C4-2B (cell line): ENCODE measurements at regions not wholly inside any gene's neighbourhood (a gene's known extent, or its start where the extent isn't known, plus 50 kb on each side); places are given as distances from the start of the nearest gene placed in this dataset.

Source experiments
- ZFX ChIP-seq: fragments of 450-650 bp; IDR thresholded peaks from 2 replicates; pipeline ENCODE4 v1.6.1; 2017
- TF ChIP-seq, protein P1 (sequence below): fragments of 450-650 bp; conservative IDR thresholded peaks from 2 replicates; pipeline ENCODE4 v1.5.1; 2017; ENCODE audit warnings: mild to moderate bottlenecking

DNA sequence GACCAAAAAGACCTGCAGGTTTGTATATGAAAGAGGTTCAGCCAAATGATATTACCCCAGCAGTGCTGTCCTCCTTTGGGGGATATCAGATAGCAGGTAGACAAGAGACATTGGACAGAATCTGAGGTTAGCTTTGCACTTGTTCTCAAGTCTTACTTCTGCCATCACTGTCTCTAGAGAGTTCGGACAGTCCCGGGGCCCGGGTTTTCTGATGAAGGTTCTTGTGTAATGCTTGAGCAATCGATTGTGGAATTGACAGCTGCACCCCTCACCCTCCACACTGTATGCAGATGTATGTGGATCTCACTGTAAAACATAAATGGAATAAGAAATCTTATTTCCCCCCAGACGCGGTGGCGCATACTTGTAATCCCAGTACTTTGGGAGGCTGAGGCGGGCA lies 56.2 kb upstream of the MORC3 start:
- TF ChIP-seq, protein P1, sequence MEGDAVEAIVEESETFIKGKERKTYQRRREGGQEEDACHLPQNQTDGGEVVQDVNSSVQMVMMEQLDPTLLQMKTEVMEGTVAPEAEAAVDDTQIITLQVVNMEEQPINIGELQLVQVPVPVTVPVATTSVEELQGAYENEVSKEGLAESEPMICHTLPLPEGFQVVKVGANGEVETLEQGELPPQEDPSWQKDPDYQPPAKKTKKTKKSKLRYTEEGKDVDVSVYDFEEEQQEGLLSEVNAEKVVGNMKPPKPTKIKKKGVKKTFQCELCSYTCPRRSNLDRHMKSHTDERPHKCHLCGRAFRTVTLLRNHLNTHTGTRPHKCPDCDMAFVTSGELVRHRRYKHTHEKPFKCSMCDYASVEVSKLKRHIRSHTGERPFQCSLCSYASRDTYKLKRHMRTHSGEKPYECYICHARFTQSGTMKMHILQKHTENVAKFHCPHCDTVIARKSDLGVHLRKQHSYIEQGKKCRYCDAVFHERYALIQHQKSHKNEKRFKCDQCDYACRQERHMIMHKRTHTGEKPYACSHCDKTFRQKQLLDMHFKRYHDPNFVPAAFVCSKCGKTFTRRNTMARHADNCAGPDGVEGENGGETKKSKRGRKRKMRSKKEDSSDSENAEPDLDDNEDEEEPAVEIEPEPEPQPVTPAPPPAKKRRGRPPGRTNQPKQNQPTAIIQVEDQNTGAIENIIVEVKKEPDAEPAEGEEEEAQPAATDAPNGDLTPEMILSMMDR = no peak
- no peak for TF ChIP-seq ZFX
